ENCODE measurements at regions not wholly inside any gene's neighbourhood (a gene's known extent, or its start where the extent isn't known, plus 50 kb on each side); places are given as distances from the start of the nearest gene placed in this dataset.

GRCh38 chr3:1551741-1552140 lies 458.9 kb downstream of the CNTN6 start:
- TF ChIP-seq CTCF (IDR thresholded peaks at IDR 0.05) (no peak), POLR2A (IDR thresholded peaks at IDR 0.05) (no peak)
